ENCODE measurements at regions not wholly inside any gene's neighbourhood (a gene's known extent, or its start where the extent isn't known, plus 50 kb on each side); places are given as distances from the start of the nearest gene placed in this dataset.

GRCh38 chr5:56569566-56569965 lies 245.8 kb upstream of the MAP3K1 start:
- H3K79me2 ChIP-seq (ENCODE audit: insufficient read depth): no peaks in the 10 kb centered on the region
- no peak overlapping the region for H2AFZ ChIP-seq (ENCODE audit: low read depth)
- H4K20me1 ChIP-seq (ENCODE audit: insufficient read depth): no peaks in the 10 kb centered on the region
- H3K4me2 ChIP-seq: no peak overlapping the region
- no peaks in the 10 kb centered on the region for H3K36me3 ChIP-seq (replicated peaks in 1 of 2; ENCODE audit: control insufficient read depth in 1 of 2, insufficient read depth in 2 of 2, low read length in 1 of 2)
- POLR2A ChIA-PET: no interaction called here
- no peaks in the 10 kb centered on the region for H3F3A ChIP-seq (replicated peaks; ENCODE audit: insufficient read depth)
- no peaks in the 10 kb centered on the region for H3K9me2 ChIP-seq
- no peaks in the 10 kb centered on the region for H3K27me3 ChIP-seq (ENCODE audit: insufficient read depth)
- H3K9me3 ChIP-seq: no peaks in the 10 kb centered on the region
- TF ChIP-seq FOXJ3 (CRISPR knock-in tag; IDR thresholded peaks at IDR 0.05): no peak
- no peak for TF ChIP-seq YY1 (IDR thresholded peaks at IDR 0.05; ENCODE audit: low read depth)
- TF ChIP-seq SIN3A (IDR thresholded peaks at IDR 0.05; ENCODE audit: borderline replicate concordance, low read depth, low read length): no peak
- TF ChIP-seq EP300 (IDR thresholded peaks at IDR 0.05; ENCODE audit: borderline replicate concordance in 1 of 2, low read depth in 1 of 2, low read length in 1 of 2): no peak
- TF ChIP-seq FOXM1 (IDR thresholded peaks at IDR 0.05; ENCODE audit: low read depth): no peak
- no peak for TF ChIP-seq MAX (IDR thresholded peaks at IDR 0.05; ENCODE audit: low read depth)
- no peak for TF ChIP-seq ELF1 (IDR thresholded peaks at IDR 0.05)
- no peak for TF ChIP-seq TEAD4 (IDR thresholded peaks at IDR 0.05; ENCODE audit: borderline replicate concordance, insufficient read depth)
- no peak for TF ChIP-seq MEF2A (IDR thresholded peaks at IDR 0.05; ENCODE audit: borderline replicate concordance, low read depth)
- TF ChIP-seq SMC3 (IDR thresholded peaks at IDR 0.05; ENCODE audit: low read depth, low read length): no peak
- no peak for TF ChIP-seq USF2 (IDR thresholded peaks at IDR 0.05; ENCODE audit: borderline replicate concordance, low read depth, low read length)
- DNase-seq: no peak
- no peak overlapping the region for H3K27ac ChIP-seq (ENCODE audit: low read depth in 2 of 2, low read length in 1 of 2)
- 57% methylated on average over 1 of the region's 1 CpG for WGBS (ENCODE audit: low lambda C conversion rate)
- CTCF ChIA-PET: no interaction called here
- no peak overlapping the region for H3K4me3 ChIP-seq (ENCODE audit: low read depth in 2 of 2, low read length in 1 of 2)
- H3K9ac ChIP-seq: no peak overlapping the region
- no peaks in the 10 kb centered on the region; a peak in 1 of 4 replicates for H3K4me1 ChIP-seq (ENCODE audit: control insufficient read depth in 1 of 2, insufficient read depth in 2 of 2, low read depth in 1 of 2, low read length in 1 of 2)

- TF ChIP-seq PBX3 (IDR thresholded peaks at IDR 0.05) (no peak), GABPA (IDR thresholded peaks at IDR 0.05; ENCODE audit: low read depth) (no peak)
- Histone ChIP-seq H3K27me3 (ENCODE audit: insufficient read depth) (no peaks in the 10 kb centered on the region), H3K9ac (no peak overlapping the region), H3K9me3 (no peaks in the 10 kb centered on the region), H3K27ac (ENCODE audit: low read depth in 2 of 2, low read length in 1 of 2) (no peak overlapping the region), H2AFZ (ENCODE audit: low read depth) (no peak overlapping the region), H3K79me2 (ENCODE audit: insufficient read depth) (no peaks in the 10 kb centered on the region), H3K4me2 (no peak overlapping the region), H4K20me1 (ENCODE audit: insufficient read depth) (no peaks in the 10 kb centered on the region), H3K36me3 (replicated peaks in 1 of 2; ENCODE audit: control insufficient read depth in 1 of 2, insufficient read depth in 2 of 2, low read length in 1 of 2) (no peaks in the 10 kb centered on the region), H3K4me3 (ENCODE audit: low read depth in 2 of 2, low read length in 1 of 2) (no peak overlapping the region), H3K9me2 (no peaks in the 10 kb centered on the region), H3K4me1 (ENCODE audit: control insufficient read depth in 1 of 2, insufficient read depth in 2 of 2, low read depth in 1 of 2, low read length in 1 of 2) (no peaks in the 10 kb centered on the region; a peak in 1 of 4 replicates), H3F3A (replicated peaks; ENCODE audit: insufficient read depth) (no peaks in the 10 kb centered on the region)
- POLR2A ChIA-PET: no interaction called here
- CTCF ChIA-PET: no interaction called here
- no peak for DNase-seq
- WGBS (ENCODE audit: low lambda C conversion rate): 57% methylated on average over 3 of the region's 3 CpGs
Measured at GRCh38 chr5:56569076-56569475, 246.3 kb upstream of the MAP3K1 start.
